Liver (tissue), 8 donors: ENCODE measurements at regions not wholly inside any gene's neighbourhood (a gene's known extent, or its start where the extent isn't known, plus 50 kb on each side); places are given as distances from the start of the nearest gene placed in this dataset.

Experiments used
- DNase-seq: peaks from one replicate; pipeline ENCODE4 v3.0.0-alpha.2; 2017; ENCODE audit warnings: low spot score
- H3K27ac ChIP-seq, 2 donors: one replicate each; pipeline ENCODE4 v1.7.0; 2013; ENCODE audit warnings: inconsistent platforms in 2 of 2, low read length in 2 of 2, control low read depth in 1 of 2, low read depth in 1 of 2, mild to moderate bottlenecking in 1 of 2
- H3K27me3 ChIP-seq, 4 donors: one replicate each; pipeline versions ENCODE4 v1.6.1 to v1.7.0; 2013; ENCODE audit warnings: low read length in 3 of 4, inconsistent platforms in 1 of 4, mild to moderate bottlenecking in 1 of 4, moderate library complexity in 1 of 4; ENCODE audit not compliant: control insufficient read depth in 4 of 4, insufficient read depth in 4 of 4
- H3K36me3 ChIP-seq, 4 donors: one replicate each; pipeline versions ENCODE4 v1.6.1 to v1.7.0; 2013; ENCODE audit warnings: low read length in 3 of 4, mild to moderate bottlenecking in 3 of 4, low read depth in 1 of 4, moderate library complexity in 1 of 4; ENCODE audit not compliant: control insufficient read depth in 4 of 4, insufficient read depth in 3 of 4
- H3K4me1 ChIP-seq, 4 donors: one replicate each; pipeline versions ENCODE4 v1.6.1 to v1.7.0; 2013; ENCODE audit warnings: low read length in 3 of 4, mild to moderate bottlenecking in 3 of 4, moderate library complexity in 1 of 4; ENCODE audit not compliant: control insufficient read depth in 4 of 4, insufficient read depth in 4 of 4
- H3K4me3 ChIP-seq, 3 donors: one replicate each; pipeline versions ENCODE4 v1.6.1 to v1.7.0; 2013; ENCODE audit warnings: low read length in 3 of 3, control low read depth in 1 of 3, low read depth in 1 of 3, mild to moderate bottlenecking in 1 of 3
- H3K9ac ChIP-seq, 2 donors: one replicate each; pipeline ENCODE4 v1.7.0; 2013; ENCODE audit warnings: low read length in 2 of 2, mild to moderate bottlenecking in 2 of 2, moderate library complexity in 2 of 2, control low read depth in 1 of 2, low read depth in 1 of 2
- H3K9me3 ChIP-seq, 4 donors: one replicate each; pipeline versions ENCODE4 v1.6.1 to v1.7.0; 2013; ENCODE audit warnings: low read length in 3 of 4; ENCODE audit not compliant: control insufficient read depth in 4 of 4
- CTCF ChIP-seq: fragments of 150-350 bp; IDR thresholded peaks from 2 replicates; pipeline ENCODE4 v1.5.1; 2017; ENCODE audit warnings: improper control_type of control experiment, low read depth, low read length; ENCODE audit not compliant: missing input control
- EGR1 ChIP-seq, 2 donors: IDR thresholded peaks; 2 replicates each; pipeline ENCODE4 v1.6.1; 2016 to 2018; ENCODE audit warnings: antibody characterized with exemption in 2 of 2, low read depth in 2 of 2
- FOXA1 ChIP-seq: IDR thresholded peaks from 2 replicates; pipeline ENCODE4 v1.6.1; 2016; ENCODE audit warnings: antibody characterized with exemption
- FOXA2 ChIP-seq: IDR thresholded peaks from 2 replicates; pipeline ENCODE4 v1.6.1; 2016; ENCODE audit warnings: antibody characterized with exemption
- GABPA ChIP-seq, 2 donors: IDR thresholded peaks in 1 of 2; conservative IDR thresholded peaks in 1 of 2; 2 replicates each; pipeline ENCODE4 v1.6.1; 2016; ENCODE audit warnings: antibody characterized with exemption in 2 of 2, mild to moderate bottlenecking in 1 of 2, moderate library complexity in 1 of 2
- HNF4A ChIP-seq, 2 donors: conservative IDR thresholded peaks; 2 replicates each; pipeline ENCODE4 v1.6.1; 2016; ENCODE audit warnings: antibody characterized with exemption in 2 of 2, mild to moderate bottlenecking in 2 of 2
- HNF4G ChIP-seq: IDR thresholded peaks from 2 replicates; pipeline ENCODE4 v1.6.1; 2016; ENCODE audit warnings: antibody characterized with exemption
- JUND ChIP-seq, 2 donors: IDR thresholded peaks; 2 replicates each; pipeline ENCODE4 v1.6.1; 2016; ENCODE audit warnings: antibody characterized with exemption in 2 of 2
- NR2F2 ChIP-seq: IDR thresholded peaks from 2 replicates; pipeline ENCODE4 v1.6.1; 2016; ENCODE audit warnings: antibody characterized with exemption
- RAD21 ChIP-seq, 2 donors: IDR thresholded peaks; 2 replicates each; pipeline ENCODE4 v1.6.1; 2016; ENCODE audit warnings: antibody characterized with exemption in 2 of 2, mild to moderate bottlenecking in 2 of 2
- REST ChIP-seq: IDR thresholded peaks from 2 replicates; pipeline ENCODE4 v1.6.1; 2016; ENCODE audit warnings: antibody characterized with exemption, mild to moderate bottlenecking
- RXRA ChIP-seq, 2 donors: IDR thresholded peaks; 2 replicates each; pipeline ENCODE4 v1.6.1; 2017 to 2018; ENCODE audit warnings: antibody characterized with exemption in 2 of 2, mild to moderate bottlenecking in 1 of 2
- SP1 ChIP-seq: IDR thresholded peaks from 2 replicates; pipeline ENCODE4 v1.6.1; 2018; ENCODE audit warnings: antibody characterized with exemption, mild to moderate bottlenecking
- TAF1 ChIP-seq: conservative IDR thresholded peaks from 2 replicates; pipeline ENCODE4 v1.6.1; 2016; ENCODE audit warnings: antibody characterized with exemption, mild to moderate bottlenecking
- YY1 ChIP-seq: IDR thresholded peaks from 2 replicates; pipeline ENCODE4 v1.6.1; 2016; ENCODE audit warnings: antibody characterized with exemption, mild to moderate bottlenecking
- ZBTB33 ChIP-seq: IDR thresholded peaks from 2 replicates; pipeline ENCODE4 v1.6.1; 2016; ENCODE audit warnings: antibody characterized with exemption
- WGBS: extraction: QIAGEN DNeasy Blood & Tissue Kit; methylation state at CpG from one replicate; pipeline ENCODE4 v1.1.7; 2013; 5-methylcytosine and 5-hydroxymethylcytosine counted together
- TF ChIP-seq, protein P1 (sequence below): IDR thresholded peaks from 2 replicates; pipeline ENCODE4 v1.6.1; 2016; ENCODE audit warnings: antibody characterized with exemption
- TF ChIP-seq, protein P2 (sequence below): IDR thresholded peaks from 2 replicates; pipeline ENCODE4 v1.6.1; 2016; ENCODE audit warnings: antibody characterized with exemption
- donor health status: healthy.
- donor health status: healthy.
- donor health status: healthy.
- donor health status: healthy.
- donor health status: healthy.

- TF ChIP-seq ZBTB33 (no peak), RAD21 (IDR thresholded peaks at IDR 0.05) (peak in 1 of 2 donors; percentile 14), FOXA2 (no peak), GABPA (IDR thresholded peaks at IDR 0.05 in 1 of 2, conservative IDR thresholded peaks at IDR 0.05 in 1 of 2) (no peak), NR2F2 (no peak)
Measured at GRCh38 chr2:199527071-199527470, 69.3 kb upstream of the SATB2 start (continued).

DNA sequence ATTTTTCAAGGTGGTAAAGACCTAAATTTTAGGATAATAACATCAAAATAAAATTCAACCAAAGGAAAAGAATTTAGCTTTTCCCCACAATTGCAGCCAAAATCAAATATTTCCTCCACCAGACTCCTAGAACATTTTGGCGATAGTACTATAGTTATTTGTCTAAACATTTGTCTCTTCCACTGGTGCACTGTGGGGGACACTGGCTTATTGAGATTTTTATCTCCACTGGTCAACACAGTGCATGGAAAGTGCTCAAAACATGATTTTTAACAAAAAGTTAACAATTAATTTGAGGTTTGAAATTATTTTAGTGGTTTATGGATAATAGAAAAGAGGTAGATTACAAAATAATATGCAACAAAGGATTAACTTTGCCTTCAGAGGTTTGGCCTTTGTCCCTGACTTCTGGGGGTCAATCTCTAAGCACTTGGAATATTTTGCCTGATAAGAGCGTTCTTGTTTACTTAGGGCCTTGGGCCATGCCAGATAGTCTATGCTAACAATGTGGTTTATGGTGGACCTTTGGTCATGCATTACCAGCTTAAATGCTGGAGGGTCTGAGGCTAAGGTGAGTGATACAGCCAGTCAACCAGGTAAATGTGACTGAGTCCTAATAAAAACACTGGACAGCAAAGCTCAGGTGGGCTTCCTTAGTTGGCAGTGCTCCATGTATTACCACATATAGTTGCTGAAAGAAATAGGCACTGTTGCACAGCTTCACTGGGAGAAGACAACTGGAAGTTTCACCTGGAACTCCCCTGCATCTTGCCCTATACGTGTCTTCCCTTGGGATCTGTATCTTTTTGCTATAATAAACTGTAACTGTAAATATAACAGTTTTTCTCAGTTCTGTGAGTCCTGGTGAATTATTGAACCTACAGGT, 67.2 kb upstream of the SATB2 start:
- Histone ChIP-seq H3K27me3 (no peaks in the 10 kb centered on the region), H3K9me3 (peaks cover 0 to 5% (median 0%) of the 10 kb centered on the region in 4 donors), H3K9ac (no peak overlapping the region), H3K27ac (no peak overlapping the region), H3K4me3 (no peak overlapping the region), H3K4me1 (peaks cover 0 to 32% (median 27%) of the 10 kb centered on the region in 4 donors), H3K36me3 (no peaks in the 10 kb centered on the region)
- TF ChIP-seq ZBTB33 (peak; percentile 71), REST (peak; percentile 33), JUND (IDR thresholded peaks at IDR 0.05) (peak in 1 of 2 donors; percentile 57), TAF1 (no peak), RAD21 (IDR thresholded peaks at IDR 0.05) (peak in 1 of 2 donors; percentile 12), NR2F2 (peak; percentile 46), EGR1 (IDR thresholded peaks at IDR 0.05; ENCODE audit: low read depth in 2 of 2) (no peak), HNF4A (conservative IDR thresholded peaks at IDR 0.05) (peak; percentile 97), FOXA1 (peak; percentile 95), FOXA2 (peak; percentile 98), RXRA (IDR thresholded peaks at IDR 0.05) (peak; percentile 64 to 76), HNF4G (peak; percentile 69), YY1 (peak; percentile 79), SP1 (peak; percentile 83), CTCF (no peak), GABPA (IDR thresholded peaks at IDR 0.05 in 1 of 2, conservative IDR thresholded peaks at IDR 0.05 in 1 of 2) (no peak)
- TF ChIP-seq, protein P1, sequence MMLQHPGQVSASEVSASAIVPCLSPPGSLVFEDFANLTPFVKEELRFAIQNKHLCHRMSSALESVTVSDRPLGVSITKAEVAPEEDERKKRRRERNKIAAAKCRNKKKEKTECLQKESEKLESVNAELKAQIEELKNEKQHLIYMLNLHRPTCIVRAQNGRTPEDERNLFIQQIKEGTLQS: no peak
- TF ChIP-seq, protein P2, sequence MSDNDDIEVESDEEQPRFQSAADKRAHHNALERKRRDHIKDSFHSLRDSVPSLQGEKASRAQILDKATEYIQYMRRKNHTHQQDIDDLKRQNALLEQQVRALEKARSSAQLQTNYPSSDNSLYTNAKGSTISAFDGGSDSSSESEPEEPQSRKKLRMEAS: peak; percentile 68
- no peak for DNase-seq
- 37% methylated on average over 3 of the region's 3 CpGs for WGBS
